Astrocyte (in vitro differentiated cells and primary cell): ENCODE measurements at regions not wholly inside any gene's neighbourhood (a gene's known extent, or its start where the extent isn't known, plus 50 kb on each side); places are given as distances from the start of the nearest gene placed in this dataset.

Experiments used
- CTCF ChIP-seq: IDR thresholded peaks from 2 replicates; pipeline ENCODE4 v1.5.1; 2011; ENCODE audit warnings: low read depth, mild to moderate bottlenecking, inconsistent platforms, low read length, moderate library complexity; ENCODE audit not compliant: insufficient read depth
- EZH2 ChIP-seq: IDR thresholded peaks from 2 replicates; pipeline ENCODE4 v1.6.1; 2012; ENCODE audit warnings: mild to moderate bottlenecking, low read length, inconsistent platforms; ENCODE audit not compliant: insufficient read depth

GRCh38 chr11:115625502-115625901 lies 121.3 kb upstream of the CADM1 start:
- TF ChIP-seq CTCF, result no peak
- no peak for TF ChIP-seq EZH2
